Gastrocnemius medialis (tissue), 4 donors: ENCODE measurements at regions not wholly inside any gene's neighbourhood (a gene's known extent, or its start where the extent isn't known, plus 50 kb on each side); places are given as distances from the start of the nearest gene placed in this dataset.

Experiments used
- POLR2A ChIP-seq, 2 donors: fragments of 450-650 bp; IDR thresholded peaks; one replicate each; pipeline ENCODE4 v1.6.1; 2017; ENCODE audit warnings: antibody characterized with exemption in 2 of 2, mild to moderate bottlenecking in 2 of 2, moderate library complexity in 2 of 2
- TF ChIP-seq, protein P1 (sequence below), 5 experiments: fragments of 450-650 bp in 3 of 5; fragments of 200-600 bp in 2 of 5; sonication (generic) in 2 of 5; IDR thresholded peaks in 4 of 5; conservative IDR thresholded peaks in 1 of 5; 1 replicate in 4 of 5; 2 replicates in 1 of 5; pipeline ENCODE4 v1.5.1; 2016 to 2019; ENCODE audit warnings: antibody characterized with exemption in 5 of 5, mild to moderate bottlenecking in 3 of 5, moderate library complexity in 3 of 5

- TF ChIP-seq, protein P1, sequence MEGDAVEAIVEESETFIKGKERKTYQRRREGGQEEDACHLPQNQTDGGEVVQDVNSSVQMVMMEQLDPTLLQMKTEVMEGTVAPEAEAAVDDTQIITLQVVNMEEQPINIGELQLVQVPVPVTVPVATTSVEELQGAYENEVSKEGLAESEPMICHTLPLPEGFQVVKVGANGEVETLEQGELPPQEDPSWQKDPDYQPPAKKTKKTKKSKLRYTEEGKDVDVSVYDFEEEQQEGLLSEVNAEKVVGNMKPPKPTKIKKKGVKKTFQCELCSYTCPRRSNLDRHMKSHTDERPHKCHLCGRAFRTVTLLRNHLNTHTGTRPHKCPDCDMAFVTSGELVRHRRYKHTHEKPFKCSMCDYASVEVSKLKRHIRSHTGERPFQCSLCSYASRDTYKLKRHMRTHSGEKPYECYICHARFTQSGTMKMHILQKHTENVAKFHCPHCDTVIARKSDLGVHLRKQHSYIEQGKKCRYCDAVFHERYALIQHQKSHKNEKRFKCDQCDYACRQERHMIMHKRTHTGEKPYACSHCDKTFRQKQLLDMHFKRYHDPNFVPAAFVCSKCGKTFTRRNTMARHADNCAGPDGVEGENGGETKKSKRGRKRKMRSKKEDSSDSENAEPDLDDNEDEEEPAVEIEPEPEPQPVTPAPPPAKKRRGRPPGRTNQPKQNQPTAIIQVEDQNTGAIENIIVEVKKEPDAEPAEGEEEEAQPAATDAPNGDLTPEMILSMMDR (IDR thresholded peaks at IDR 0.05 in 4 of 5, conservative IDR thresholded peaks at IDR 0.05 in 1 of 5), result no peak
- TF ChIP-seq POLR2A (IDR thresholded peaks at IDR 0.05), result no peak
These were observed 674.1 kb upstream of the NXPH2 start for GRCh38 chr2:139454251-139454650.
